Suprapubic skin (tissue), 4 donors: ENCODE measurements at regions not wholly inside any gene's neighbourhood (a gene's known extent, or its start where the extent isn't known, plus 50 kb on each side); places are given as distances from the start of the nearest gene placed in this dataset.

Source experiments
- DNase-seq, 2 donors: peaks; one replicate each; pipeline ENCODE4 v3.0.0-alpha.2; 2019; ENCODE audit warnings: low spot score in 2 of 2
- H3K27ac ChIP-seq: fragments of 200-600 bp; sonication (generic); one replicate; pipeline ENCODE4 v1.5.1; 2019
- H3K27me3 ChIP-seq: fragments of 200-600 bp; sonication (generic); one replicate; pipeline ENCODE4 v1.5.1; 2019
- H3K36me3 ChIP-seq: fragments of 200-600 bp; sonication (generic); one replicate; pipeline ENCODE4 v1.5.1; 2019
- H3K4me1 ChIP-seq: fragments of 200-600 bp; sonication (generic); one replicate; pipeline ENCODE4 v1.5.1; 2019
- H3K4me3 ChIP-seq: fragments of 200-600 bp; sonication (generic); one replicate; pipeline ENCODE4 v1.5.1; 2019; ENCODE audit warnings: mild to moderate bottlenecking
- H3K9me3 ChIP-seq: fragments of 200-600 bp; sonication (generic); one replicate; pipeline ENCODE4 v1.5.1; 2019
- EP300 ChIP-seq: sonication (generic); formaldehyde crosslinking; IDR thresholded peaks from one replicate; pipeline ENCODE4 v1.6.1; 2017; ENCODE audit warnings: antibody characterized with exemption
- POLR2A ChIP-seq, 2 donors: fragments of 450-650 bp; IDR thresholded peaks; one replicate each; pipeline ENCODE4 v1.6.1; 2017; ENCODE audit warnings: antibody characterized with exemption in 2 of 2, mild to moderate bottlenecking in 2 of 2, moderate library complexity in 2 of 2
- POLR2AphosphoS5 ChIP-seq, 3 donors: sonication (generic); formaldehyde crosslinking; IDR thresholded peaks; one replicate each; pipeline ENCODE4 v1.6.1; 2017; ENCODE audit warnings: antibody characterized with exemption in 3 of 3
- WGBS: methylation state at CpG from one replicate; pipeline ENCODE4 v1.1.5; 2018; 5-methylcytosine and 5-hydroxymethylcytosine counted together
- TF ChIP-seq, protein P1 (sequence below), 2 donors: fragments of 200-600 bp in 1 of 2; fragments of 450-650 bp in 1 of 2; sonication (generic) in 1 of 2; IDR thresholded peaks; one replicate each; pipeline ENCODE4 v1.5.1; 2016 to 2019; ENCODE audit warnings: antibody characterized with exemption in 2 of 2, mild to moderate bottlenecking in 1 of 2, moderate library complexity in 1 of 2

GRCh38 chr5:165460911-165461310 is 1955.5 kb downstream of the MAT2B start:
- H3K27me3 ChIP-seq = no peaks in the 10 kb centered on the region
- no peak overlapping the region for H3K27ac ChIP-seq
- DNase-seq = no peak
- TF ChIP-seq, protein P1, sequence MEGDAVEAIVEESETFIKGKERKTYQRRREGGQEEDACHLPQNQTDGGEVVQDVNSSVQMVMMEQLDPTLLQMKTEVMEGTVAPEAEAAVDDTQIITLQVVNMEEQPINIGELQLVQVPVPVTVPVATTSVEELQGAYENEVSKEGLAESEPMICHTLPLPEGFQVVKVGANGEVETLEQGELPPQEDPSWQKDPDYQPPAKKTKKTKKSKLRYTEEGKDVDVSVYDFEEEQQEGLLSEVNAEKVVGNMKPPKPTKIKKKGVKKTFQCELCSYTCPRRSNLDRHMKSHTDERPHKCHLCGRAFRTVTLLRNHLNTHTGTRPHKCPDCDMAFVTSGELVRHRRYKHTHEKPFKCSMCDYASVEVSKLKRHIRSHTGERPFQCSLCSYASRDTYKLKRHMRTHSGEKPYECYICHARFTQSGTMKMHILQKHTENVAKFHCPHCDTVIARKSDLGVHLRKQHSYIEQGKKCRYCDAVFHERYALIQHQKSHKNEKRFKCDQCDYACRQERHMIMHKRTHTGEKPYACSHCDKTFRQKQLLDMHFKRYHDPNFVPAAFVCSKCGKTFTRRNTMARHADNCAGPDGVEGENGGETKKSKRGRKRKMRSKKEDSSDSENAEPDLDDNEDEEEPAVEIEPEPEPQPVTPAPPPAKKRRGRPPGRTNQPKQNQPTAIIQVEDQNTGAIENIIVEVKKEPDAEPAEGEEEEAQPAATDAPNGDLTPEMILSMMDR (IDR thresholded peaks at IDR 0.05) = no peak
- TF ChIP-seq POLR2AphosphoS5 (IDR thresholded peaks at IDR 0.05) = no peak
- TF ChIP-seq EP300 = no peak
- no peak for TF ChIP-seq POLR2A (IDR thresholded peaks at IDR 0.05)
- no peaks in the 10 kb centered on the region for H3K4me1 ChIP-seq
- 58% methylated on average over 4 of the region's 4 CpGs for WGBS
- no peaks in the 10 kb centered on the region for H3K36me3 ChIP-seq
- no peak overlapping the region for H3K4me3 ChIP-seq
- H3K9me3 ChIP-seq = no peaks in the 10 kb centered on the region

DNA sequence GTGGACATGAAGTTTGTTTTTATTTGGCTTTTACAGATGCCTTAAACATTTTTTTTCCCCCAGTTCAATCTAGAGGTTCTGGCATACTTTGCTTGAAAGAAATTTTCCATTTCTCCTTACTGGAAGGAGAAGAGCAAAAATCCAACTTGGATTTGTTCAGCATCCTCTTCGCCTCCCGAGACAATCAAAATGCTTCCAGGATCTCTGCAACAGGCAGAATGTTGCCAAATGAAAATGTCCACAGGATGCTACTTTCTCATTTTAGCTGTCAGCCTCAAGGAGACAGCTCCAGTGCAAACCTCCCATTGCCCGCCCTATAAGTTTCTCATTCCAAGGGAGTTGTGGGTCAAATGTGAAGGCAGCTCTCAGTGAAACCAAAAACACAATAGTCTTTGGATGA is 1972.1 kb downstream of the MAT2B start:
- Histone ChIP-seq H3K9me3 (no peaks in the 10 kb centered on the region), H3K4me1 (no peaks in the 10 kb centered on the region), H3K27me3 (no peaks in the 10 kb centered on the region), H3K4me3 (no peak overlapping the region), H3K27ac (no peak overlapping the region), H3K36me3 (no peaks in the 10 kb centered on the region)
- DNase-seq = no peak
- WGBS = 66% methylated on average over 3 of the region's 3 CpGs
- TF ChIP-seq POLR2A (IDR thresholded peaks at IDR 0.05) (no peak), POLR2AphosphoS5 (IDR thresholded peaks at IDR 0.05) (no peak), EP300 (no peak)
- TF ChIP-seq, protein P1 (IDR thresholded peaks at IDR 0.05) = no peak

- H3K27me3 ChIP-seq = no peaks in the 10 kb centered on the region
- H3K36me3 ChIP-seq = no peaks in the 10 kb centered on the region
- no peak for DNase-seq
- H3K27ac ChIP-seq = no peak overlapping the region
- H3K9me3 ChIP-seq = no peaks in the 10 kb centered on the region
- TF ChIP-seq EP300 (no peak), POLR2A (IDR thresholded peaks at IDR 0.05) (no peak), POLR2AphosphoS5 (IDR thresholded peaks at IDR 0.05) (no peak)
- TF ChIP-seq, protein P1 (IDR thresholded peaks at IDR 0.05) = no peak
- H3K4me3 ChIP-seq = no peak overlapping the region
- H3K4me1 ChIP-seq = no peaks in the 10 kb centered on the region
- 37% methylated on average over 5 of the region's 5 CpGs for WGBS
These were observed 1990.5 kb downstream of the MAT2B start for GRCh38 chr5:165495829-165496380.

- Histone ChIP-seq H3K9me3 (no peaks in the 10 kb centered on the region), H3K27ac (no peak overlapping the region), H3K4me3 (no peak overlapping the region), H3K36me3 (no peaks in the 10 kb centered on the region), H3K27me3 (no peaks in the 10 kb centered on the region), H3K4me1 (no peaks in the 10 kb centered on the region)
- TF ChIP-seq EP300 = no peak
- WGBS = 62% methylated on average over 5 of the region's 5 CpGs
- DNase-seq = no peak
These were observed 1992.3 kb downstream of the MAT2B start for GRCh38 chr5:165497707-165498106.

DNA sequence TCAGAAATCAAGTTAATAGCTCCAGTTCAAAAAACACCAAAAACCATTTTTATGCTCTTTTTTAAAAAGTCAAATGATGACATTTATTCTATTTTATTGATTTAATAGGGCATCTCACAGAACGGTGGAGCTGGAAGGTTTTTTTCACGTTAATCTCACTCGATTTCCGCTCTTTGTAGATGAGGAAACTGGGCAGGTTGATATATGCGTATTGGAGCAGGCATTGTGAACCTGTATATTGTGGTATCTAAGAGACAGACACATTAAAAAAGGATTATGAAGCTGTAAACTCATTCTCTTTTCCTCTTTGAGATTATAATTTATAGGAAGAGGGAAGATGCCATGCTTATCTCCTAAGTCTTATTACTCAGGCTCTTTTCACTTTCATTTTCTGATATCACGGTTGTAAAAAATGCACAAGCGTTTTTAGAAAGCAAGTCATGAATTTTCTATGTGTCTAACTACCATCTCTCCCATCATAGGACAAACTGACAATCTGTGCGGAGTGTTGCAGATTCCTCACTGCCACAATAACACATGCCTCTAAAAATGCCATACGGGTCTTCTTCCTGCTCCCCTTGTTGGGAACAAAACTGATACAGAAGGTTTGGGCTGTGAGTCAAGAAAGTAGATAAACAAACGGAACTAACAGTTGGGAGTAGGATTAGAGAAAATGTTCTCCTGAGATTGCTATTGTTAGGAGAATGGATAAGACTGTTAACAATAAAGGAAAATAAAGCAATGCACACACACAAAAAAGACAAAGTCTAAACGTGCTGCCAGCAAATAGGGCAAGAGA is 1997.7 kb downstream of the MAT2B start:
- 81% methylated on average over 11 of the region's 11 CpGs for WGBS
- H3K36me3 ChIP-seq = no peaks in the 10 kb centered on the region
- no peaks in the 10 kb centered on the region for H3K4me1 ChIP-seq
- H3K27ac ChIP-seq = no peak overlapping the region
- no peaks in the 10 kb centered on the region for H3K9me3 ChIP-seq
- DNase-seq = no peak
- H3K27me3 ChIP-seq = no peaks in the 10 kb centered on the region
- H3K4me3 ChIP-seq = no peak overlapping the region
- TF ChIP-seq EP300 (no peak), POLR2A (IDR thresholded peaks at IDR 0.05) (no peak)

GRCh38 chr5:165504674-165505073 is 1999.3 kb downstream of the MAT2B start:
- WGBS = 35% methylated on average over 1 of the region's 1 CpG
- no peak overlapping the region for H3K27ac ChIP-seq

More at GRCh38 chr5:165504674-165505073, 1999.3 kb downstream of the MAT2B start:
- no peaks in the 10 kb centered on the region for H3K4me1 ChIP-seq
- no peaks in the 10 kb centered on the region for H3K36me3 ChIP-seq
- H3K9me3 ChIP-seq = no peaks in the 10 kb centered on the region
- no peak for TF ChIP-seq POLR2A (IDR thresholded peaks at IDR 0.05)
- TF ChIP-seq EP300 = no peak
- TF ChIP-seq, protein P1 (IDR thresholded peaks at IDR 0.05) = no peak
- no peak for TF ChIP-seq POLR2AphosphoS5 (IDR thresholded peaks at IDR 0.05)
- no peaks in the 10 kb centered on the region for H3K27me3 ChIP-seq
- no peak for DNase-seq
- no peak overlapping the region for H3K4me3 ChIP-seq
